Caco-2 (cell line): ENCODE measurements at regions not wholly inside any gene's neighbourhood (a gene's known extent, or its start where the extent isn't known, plus 50 kb on each side); places are given as distances from the start of the nearest gene placed in this dataset.

ENCODE experiments used
- BruUV-seq: library from RNA; stranded (reverse); fragments of 400-500 nt; replicated peaks from 2 replicates; lab custom pipeline; 2021; lab: Mats Ljungman, UMichigan
- CTCF ChIA-PET: fragments of 300-600 bp; sonication (Branson Sonifier 250); formaldehyde crosslinking; loops from one replicate; lab custom pipeline; 2022; ENCODE audit warnings: antibody characterized with exemption; lab: Charles Lee
- POLR2A ChIA-PET: fragments of 300-600 bp; sonication (Branson Sonifier 250); formaldehyde crosslinking; loops from one replicate; lab custom pipeline; 2022; ENCODE audit warnings: antibody characterized with exemption; lab: Charles Lee
- DNase-seq, 2 experiments: peaks; one replicate each; pipeline versions ENCODE4 v3.0.0 to v3.0.0-alpha.2; 2020 to 2022
- H3K27me3 ChIP-seq: replicated peaks from 2 replicates; pipeline ENCODE4 v1.6.0; 2011; ENCODE audit warnings: low read length; ENCODE audit not compliant: control insufficient read depth, insufficient read depth
- H3K36me3 ChIP-seq: 2 replicates; pipeline ENCODE4 v1.5.1; 2011; ENCODE audit warnings: low read length; ENCODE audit not compliant: control insufficient read depth, insufficient read depth
- H3K4me1 ChIP-seq: fragments of 250-450 bp; sonication (Bioruptor Pico); 2 replicates; pipeline ENCODE4 v1.5.1; 2020; ENCODE audit warnings: mild to moderate bottlenecking
- H3K4me3 ChIP-seq: 2 replicates; pipeline ENCODE4 v1.5.1; 2011; ENCODE audit warnings: low read depth, mild to moderate bottlenecking, control low read depth, low read length
- H3K9me3 ChIP-seq: fragments of 250-450 bp; sonication (Bioruptor Pico); 2 replicates; pipeline ENCODE4 v1.5.1; 2020; ENCODE audit warnings: mild to moderate bottlenecking, moderate library complexity
- H3K27ac Mint-ChIP-seq: one replicate; pipeline ENCODE4 v1.8.0; 2022; ENCODE audit warnings: mixed read lengths; ENCODE audit not compliant: unreplicated experiment
- H3K27me3 Mint-ChIP-seq: one replicate; pipeline ENCODE4 v1.8.0; 2022; ENCODE audit warnings: mixed read lengths; ENCODE audit not compliant: insufficient read depth, unreplicated experiment
- H3K36me3 Mint-ChIP-seq: one replicate; pipeline ENCODE4 v1.8.0; 2022; ENCODE audit warnings: mild to moderate bottlenecking, mixed read lengths; ENCODE audit not compliant: insufficient read depth, unreplicated experiment
- H3K4me1 Mint-ChIP-seq: one replicate; pipeline ENCODE4 v1.8.0; 2022; ENCODE audit warnings: low read depth, mixed read lengths; ENCODE audit not compliant: unreplicated experiment
- H3K4me3 Mint-ChIP-seq: one replicate; pipeline ENCODE4 v1.8.0; 2022; ENCODE audit warnings: mild to moderate bottlenecking, moderate library complexity, mixed read lengths; ENCODE audit not compliant: unreplicated experiment
- H3K9me3 Mint-ChIP-seq: one replicate; pipeline ENCODE4 v1.8.0; 2022; ENCODE audit warnings: mixed read lengths; ENCODE audit not compliant: unreplicated experiment
- CTCF ChIP-seq, 2 experiments: fragments of 200-600 bp in 1 of 2; IDR thresholded peaks; 1 replicate in 1 of 2; 2 replicates in 1 of 2; pipeline versions ENCODE4 v1.5.1 to v1.8.0; 2011 to 2022; ENCODE audit warnings: antibody characterized with exemption in 1 of 2, control low read depth in 1 of 2, inconsistent platforms in 1 of 2, low read depth in 1 of 2, low read length in 1 of 2, mild to moderate bottlenecking in 1 of 2, moderate library complexity in 1 of 2; ENCODE audit not compliant: insufficient read depth in 1 of 2, severe bottlenecking in 1 of 2, unreplicated experiment in 1 of 2
- intact Hi-C: fragments of 100-400 bp; cut with micrococcal nuclease; formaldehyde crosslinking; loops from one replicate; pipeline ENCODE4 v1.10.0; 2022; ENCODE audit not compliant: unreplicated experiment

- CTCF ChIA-PET: no interaction called here
- intact Hi-C loops: no loop called here
- H3K4me3 ChIP-seq: no peak overlapping the region
- no peak for TF ChIP-seq CTCF (IDR thresholded peaks at IDR 0.05; ENCODE audit: insufficient read depth in 1 of 2, low read depth in 1 of 2, low read length in 1 of 2, severe bottlenecking in 1 of 2, unreplicated experiment in 1 of 2)
- Mint-ChIP-seq H3K27me3 (no peaks in the 10 kb centered on the region), H3K9me3 (no peaks in the 10 kb centered on the region), H3K4me1 (no peaks in the 10 kb centered on the region), H3K4me3 (no peak overlapping the region), H3K36me3 (no peaks in the 10 kb centered on the region), H3K27ac (no peak overlapping the region)
- DNase-seq: no peak
- no peaks in the 10 kb centered on the region for H3K4me1 ChIP-seq
- H3K36me3 ChIP-seq: no peaks in the 10 kb centered on the region
- BruUV-seq: no TSS peak
- no peaks in the 10 kb centered on the region for H3K27me3 ChIP-seq
- H3K9me3 ChIP-seq: no peaks in the 10 kb centered on the region
- POLR2A ChIA-PET: no interaction called here
These were observed 603.6 kb downstream of the FBXO15 start for GRCh38 chr18:73544032-73544431.

GRCh38 chr18:73535990-73536389 is 611.6 kb downstream of the FBXO15 start:
- Histone ChIP-seq H3K36me3 (no peaks in the 10 kb centered on the region), H3K9me3 (no peaks in the 10 kb centered on the region), H3K27me3 (no peaks in the 10 kb centered on the region), H3K4me1 (no peaks in the 10 kb centered on the region), H3K4me3 (no peak overlapping the region)
- ChIA-PET POLR2A (no interaction called here), CTCF (no interaction called here)
- intact Hi-C loops: no loop called here
- Mint-ChIP-seq H3K27me3 (no peaks in the 10 kb centered on the region), H3K27ac (no peak overlapping the region), H3K36me3 (no peaks in the 10 kb centered on the region), H3K4me1 (no peaks in the 10 kb centered on the region), H3K4me3 (no peak overlapping the region), H3K9me3 (no peaks in the 10 kb centered on the region)
- no peak for DNase-seq
- TF ChIP-seq CTCF (IDR thresholded peaks at IDR 0.05; ENCODE audit: insufficient read depth in 1 of 2, low read depth in 1 of 2, low read length in 1 of 2, severe bottlenecking in 1 of 2, unreplicated experiment in 1 of 2): no peak
- no TSS peak for BruUV-seq

DNA sequence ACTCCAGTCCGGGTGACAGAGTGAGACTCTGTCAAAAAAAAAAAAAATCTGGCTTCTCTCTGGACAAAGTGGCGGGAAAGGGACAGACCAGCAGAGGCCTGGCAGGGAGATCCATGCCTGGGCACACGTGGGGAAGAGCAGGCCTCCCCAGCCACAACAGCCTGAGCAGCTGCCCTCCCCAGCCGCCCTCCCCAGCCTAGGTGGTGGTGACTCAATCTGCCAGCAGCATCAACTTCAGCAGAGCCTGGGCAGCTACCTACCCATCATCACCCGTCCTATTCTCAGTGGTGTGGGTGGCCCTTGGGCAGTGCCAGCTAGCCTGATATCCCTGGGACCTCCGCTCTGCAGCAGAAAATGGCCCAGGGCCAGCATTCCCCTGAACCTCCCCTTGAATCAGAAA is 612.4 kb downstream of the FBXO15 start:
- POLR2A ChIA-PET: no interaction called here
- Histone ChIP-seq H3K4me3 (no peak overlapping the region), H3K4me1 (no peaks in the 10 kb centered on the region), H3K27me3 (no peaks in the 10 kb centered on the region), H3K36me3 (no peaks in the 10 kb centered on the region), H3K9me3 (no peaks in the 10 kb centered on the region)
- intact Hi-C loops: no loop called here
- Mint-ChIP-seq H3K27ac (no peak overlapping the region), H3K4me1 (no peaks in the 10 kb centered on the region), H3K36me3 (no peaks in the 10 kb centered on the region), H3K4me3 (no peak overlapping the region), H3K9me3 (no peaks in the 10 kb centered on the region), H3K27me3 (no peaks in the 10 kb centered on the region)
- BruUV-seq: no TSS peak
- TF ChIP-seq CTCF (IDR thresholded peaks at IDR 0.05; ENCODE audit: insufficient read depth in 1 of 2, low read depth in 1 of 2, low read length in 1 of 2, severe bottlenecking in 1 of 2, unreplicated experiment in 1 of 2): no peak
- CTCF ChIA-PET: no interaction called here
- no peak for DNase-seq
